Gastroesophageal sphincter (tissue), 3 donors: ENCODE measurements at regions not wholly inside any gene's neighbourhood (a gene's known extent, or its start where the extent isn't known, plus 50 kb on each side); places are given as distances from the start of the nearest gene placed in this dataset.

Experiments
- POLR2AphosphoS5 ChIP-seq: sonication (generic); formaldehyde crosslinking; IDR thresholded peaks from one replicate; pipeline ENCODE4 v1.6.1; 2017; ENCODE audit warnings: antibody characterized with exemption
- TF ChIP-seq, protein P1 (sequence below), 4 experiments: fragments of 200-600 bp in 2 of 4; fragments of 450-650 bp in 2 of 4; sonication (generic) in 1 of 4; IDR thresholded peaks; one replicate each; pipeline ENCODE4 v1.5.1; 2017 to 2019; ENCODE audit warnings: antibody characterized with exemption in 4 of 4, mild to moderate bottlenecking in 2 of 4, moderate library complexity in 2 of 4

DNA sequence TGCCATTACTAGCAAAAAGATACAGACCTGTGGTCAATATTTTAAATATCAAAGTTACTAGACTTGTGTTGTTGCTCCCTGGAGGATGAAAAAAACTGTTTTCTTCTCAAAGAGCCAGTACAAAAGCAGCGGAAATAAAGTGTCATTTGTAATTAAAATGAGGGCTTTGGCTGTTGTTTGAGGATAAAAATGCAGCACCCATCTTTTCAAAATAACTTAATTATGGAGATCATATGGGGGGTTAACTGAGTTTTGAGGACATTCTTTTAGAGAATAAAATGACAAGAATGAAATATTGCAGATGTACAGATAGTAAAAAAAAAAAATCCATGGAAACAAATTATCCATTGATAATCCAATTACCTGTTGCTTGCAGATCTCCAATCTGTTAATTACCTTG, 1484.4 kb downstream of the LRRC4C start:
- TF ChIP-seq, protein P1, sequence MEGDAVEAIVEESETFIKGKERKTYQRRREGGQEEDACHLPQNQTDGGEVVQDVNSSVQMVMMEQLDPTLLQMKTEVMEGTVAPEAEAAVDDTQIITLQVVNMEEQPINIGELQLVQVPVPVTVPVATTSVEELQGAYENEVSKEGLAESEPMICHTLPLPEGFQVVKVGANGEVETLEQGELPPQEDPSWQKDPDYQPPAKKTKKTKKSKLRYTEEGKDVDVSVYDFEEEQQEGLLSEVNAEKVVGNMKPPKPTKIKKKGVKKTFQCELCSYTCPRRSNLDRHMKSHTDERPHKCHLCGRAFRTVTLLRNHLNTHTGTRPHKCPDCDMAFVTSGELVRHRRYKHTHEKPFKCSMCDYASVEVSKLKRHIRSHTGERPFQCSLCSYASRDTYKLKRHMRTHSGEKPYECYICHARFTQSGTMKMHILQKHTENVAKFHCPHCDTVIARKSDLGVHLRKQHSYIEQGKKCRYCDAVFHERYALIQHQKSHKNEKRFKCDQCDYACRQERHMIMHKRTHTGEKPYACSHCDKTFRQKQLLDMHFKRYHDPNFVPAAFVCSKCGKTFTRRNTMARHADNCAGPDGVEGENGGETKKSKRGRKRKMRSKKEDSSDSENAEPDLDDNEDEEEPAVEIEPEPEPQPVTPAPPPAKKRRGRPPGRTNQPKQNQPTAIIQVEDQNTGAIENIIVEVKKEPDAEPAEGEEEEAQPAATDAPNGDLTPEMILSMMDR (IDR thresholded peaks at IDR 0.05): no peak
- no peak for TF ChIP-seq POLR2AphosphoS5
